Germinal center (tissue), 1 donor: ENCODE measurements at regions not wholly inside any gene's neighbourhood (a gene's known extent, or its start where the extent isn't known, plus 50 kb on each side); places are given as distances from the start of the nearest gene placed in this dataset.

ENCODE experiments used
- DNase-seq: peaks from one replicate; pipeline ENCODE4 v3.0.0; 2012; ENCODE audit warnings: mixed read lengths, low spot score

- no peak for DNase-seq
These were observed 282.1 kb downstream of the EN1 start for GRCh38 chr2:118565301-118565700.

GRCh38 chr2:118562144-118562543 lies 285.3 kb downstream of the EN1 start:
- DNase-seq, result no peak

- no peak for DNase-seq
These were observed 288.6 kb downstream of the EN1 start for GRCh38 chr2:118558846-118559245.

- no peak for DNase-seq
These were observed 289.7 kb downstream of the EN1 start for GRCh38 chr2:118557791-118558190.

GRCh38 chr2:118557016-118557415 lies 290.4 kb downstream of the EN1 start:
- DNase-seq, result no peak

- DNase-seq, result no peak
These were observed 292.8 kb downstream of the EN1 start for GRCh38 chr2:118554616-118555015.

GRCh38 chr2:118549503-118549902 lies 297.9 kb downstream of the EN1 start:
- DNase-seq, result no peak

GRCh38 chr2:118548880-118549488 lies 298.5 kb downstream of the EN1 start:
- DNase-seq, result no peak

- no peak for DNase-seq
These were observed 308.2 kb downstream of the EN1 start for GRCh38 chr2:118539290-118539689.

GRCh38 chr2:118536306-118536705 lies 311.1 kb downstream of the EN1 start:
- DNase-seq, result no peak

GRCh38 chr2:118535818-118536212 lies 311.6 kb downstream of the EN1 start:
- DNase-seq, result no peak

GRCh38 chr2:118535171-118535817 lies 312.2 kb downstream of the EN1 start:
- no peak for DNase-seq

GRCh38 chr2:118530976-118531375 lies 316.5 kb downstream of the EN1 start:
- DNase-seq, result no peak

- DNase-seq, result no peak
These were observed 317.4 kb downstream of the EN1 start for GRCh38 chr2:118529908-118530599.

- no peak for DNase-seq
These were observed 319.9 kb downstream of the EN1 start for GRCh38 chr2:118527571-118527970.

GRCh38 chr2:118525346-118525745 lies 322.1 kb downstream of the EN1 start:
- no peak for DNase-seq

GRCh38 chr2:118524911-118525310 lies 322.5 kb downstream of the EN1 start:
- DNase-seq, result no peak

GRCh38 chr2:118523761-118524160 lies 323.7 kb downstream of the EN1 start:
- no peak for DNase-seq

- no peak for DNase-seq
These were observed 325.5 kb downstream of the EN1 start for GRCh38 chr2:118521960-118522359.

- no peak for DNase-seq
These were observed 326.2 kb downstream of the EN1 start for GRCh38 chr2:118521272-118521671.

GRCh38 chr2:118520246-118520645 lies 327.2 kb downstream of the EN1 start:
- DNase-seq, result no peak

GRCh38 chr2:118519511-118519910 lies 327.9 kb downstream of the EN1 start:
- DNase-seq, result no peak

GRCh38 chr2:118510807-118511206 lies 336.6 kb downstream of the EN1 start:
- no peak for DNase-seq
